ENCODE measurements at regions not wholly inside any gene's neighbourhood (a gene's known extent, or its start where the extent isn't known, plus 50 kb on each side); places are given as distances from the start of the nearest gene placed in this dataset.
"Not testable (repeated sequence)": the region's sequence is repeated elsewhere in the genome, so short reads cannot be mapped to it uniquely, and the experiment has no call there.

- TF ChIP-seq CTCF (IDR thresholded peaks at IDR 0.05; ENCODE audit: insufficient read depth in 1 of 2, low read depth in 1 of 2, low read length in 1 of 2, severe bottlenecking in 1 of 2, unreplicated experiment in 1 of 2) = no peak
- peaks cover 9% of the 10 kb centered on the region for H3K4me1 Mint-ChIP-seq (ENCODE audit: low read depth, unreplicated experiment)
- Histone ChIP-seq H3K9me3 (0 out of 2 replicates have a peak, but pooled peaks cover 5% of the 10 kb centered on the region), H3K27me3 (replicated peaks; ENCODE audit: control insufficient read depth, insufficient read depth, low read length) (no peaks in the 10 kb centered on the region), H3K36me3 (ENCODE audit: control insufficient read depth, insufficient read depth, low read length) (no peaks in the 10 kb centered on the region), H3K4me3 (ENCODE audit: low read depth, low read length) (no peak overlapping the region), H3K4me1 (peaks cover 19% of the 10 kb centered on the region)
- no peak overlapping the region for H3K4me3 Mint-ChIP-seq (ENCODE audit: unreplicated experiment)
- no peak for DNase-seq
- no TSS peak for BruUV-seq (replicated peaks)
- CTCF ChIA-PET = no interaction called here
- no peak overlapping the region for H3K27ac Mint-ChIP-seq (ENCODE audit: unreplicated experiment)
- intact Hi-C loops (cut with micrococcal nuclease; ENCODE audit: unreplicated experiment) = no loop called here
- H3K36me3 Mint-ChIP-seq (ENCODE audit: insufficient read depth, unreplicated experiment) = peaks cover 6% of the 10 kb centered on the region
- POLR2A ChIA-PET = no interaction called here
- no peaks in the 10 kb centered on the region for H3K27me3 Mint-ChIP-seq (ENCODE audit: insufficient read depth, unreplicated experiment)
- peaks cover 50% of the 10 kb centered on the region for H3K9me3 Mint-ChIP-seq (ENCODE audit: unreplicated experiment)
Measured at GRCh38 chr5:124986170-124986569, 239.7 kb upstream of the ZNF608 start.

GRCh38 chr5:124986667-124987066, 240.2 kb upstream of the ZNF608 start:
- H3K4me3 Mint-ChIP-seq (ENCODE audit: unreplicated experiment) = no peak overlapping the region
- DNase-seq = no peak
- H3K4me3 ChIP-seq (ENCODE audit: low read depth, low read length) = no peak overlapping the region
- peaks cover 9% of the 10 kb centered on the region for H3K4me1 Mint-ChIP-seq (ENCODE audit: low read depth, unreplicated experiment)
- peaks cover 50% of the 10 kb centered on the region for H3K9me3 Mint-ChIP-seq (ENCODE audit: unreplicated experiment)
- 0 out of 2 replicates have a peak, but pooled peaks cover 5% of the 10 kb centered on the region for H3K9me3 ChIP-seq
- ChIA-PET POLR2A (no interaction called here), CTCF (no interaction called here)
- intact Hi-C loops (cut with micrococcal nuclease; ENCODE audit: unreplicated experiment) = no loop called here
- H3K27me3 ChIP-seq (replicated peaks; ENCODE audit: control insufficient read depth, insufficient read depth, low read length) = no peaks in the 10 kb centered on the region
- peaks cover 16% of the 10 kb centered on the region for H3K4me1 ChIP-seq
- no peak for TF ChIP-seq CTCF (IDR thresholded peaks at IDR 0.05; ENCODE audit: insufficient read depth in 1 of 2, low read depth in 1 of 2, low read length in 1 of 2, severe bottlenecking in 1 of 2, unreplicated experiment in 1 of 2)
- no peaks in the 10 kb centered on the region for H3K36me3 ChIP-seq (ENCODE audit: control insufficient read depth, insufficient read depth, low read length)
- no peak overlapping the region for H3K27ac Mint-ChIP-seq (ENCODE audit: unreplicated experiment)
- no TSS peak for BruUV-seq (replicated peaks)
- no peaks in the 10 kb centered on the region for H3K27me3 Mint-ChIP-seq (ENCODE audit: insufficient read depth, unreplicated experiment)
- peaks cover 6% of the 10 kb centered on the region for H3K36me3 Mint-ChIP-seq (ENCODE audit: insufficient read depth, unreplicated experiment)

GRCh38 chr5:124987786-124988185, 241.3 kb upstream of the ZNF608 start:
- DNase-seq; H3K9me3 ChIP-seq; POLR2A ChIA-PET; H3K4me3 ChIP-seq (ENCODE audit: low read depth, low read length); H3K36me3 Mint-ChIP-seq (ENCODE audit: insufficient read depth, unreplicated experiment); H3K4me1 ChIP-seq; H3K27me3 Mint-ChIP-seq (ENCODE audit: insufficient read depth, unreplicated experiment); H3K4me3 Mint-ChIP-seq (ENCODE audit: unreplicated experiment); H3K27me3 ChIP-seq (replicated peaks; ENCODE audit: control insufficient read depth, insufficient read depth, low read length); H3K36me3 ChIP-seq (ENCODE audit: control insufficient read depth, insufficient read depth, low read length); BruUV-seq (replicated peaks); CTCF ChIA-PET; intact Hi-C loops (cut with micrococcal nuclease; ENCODE audit: unreplicated experiment); H3K4me1 Mint-ChIP-seq (ENCODE audit: low read depth, unreplicated experiment): not testable (repeated sequence)
- peak overlapping the region; percentile 45 for H3K27ac Mint-ChIP-seq (ENCODE audit: unreplicated experiment)
- H3K9me3 Mint-ChIP-seq (ENCODE audit: unreplicated experiment) = peaks cover 49% of the 10 kb centered on the region

GRCh38 chr5:124990723-124991122, 244.3 kb upstream of the ZNF608 start:
- POLR2A ChIA-PET = no interaction called here
- CTCF ChIA-PET = no interaction called here

More at GRCh38 chr5:124990723-124991122, 244.3 kb upstream of the ZNF608 start:
- Mint-ChIP-seq H3K27ac (ENCODE audit: unreplicated experiment) (no peak overlapping the region), H3K4me1 (ENCODE audit: low read depth, unreplicated experiment) (peaks cover under 1% of the 10 kb centered on the region), H3K27me3 (ENCODE audit: insufficient read depth, unreplicated experiment) (no peaks in the 10 kb centered on the region), H3K4me3 (ENCODE audit: unreplicated experiment) (no peak overlapping the region), H3K9me3 (ENCODE audit: unreplicated experiment) (peaks cover 27% of the 10 kb centered on the region), H3K36me3 (ENCODE audit: insufficient read depth, unreplicated experiment) (no peaks in the 10 kb centered on the region)
- BruUV-seq (replicated peaks) = no TSS peak
- Histone ChIP-seq H3K4me3 (ENCODE audit: low read depth, low read length) (no peak overlapping the region), H3K4me1 (peaks cover 25% of the 10 kb centered on the region), H3K27me3 (replicated peaks; ENCODE audit: control insufficient read depth, insufficient read depth, low read length) (no peaks in the 10 kb centered on the region), H3K36me3 (ENCODE audit: control insufficient read depth, insufficient read depth, low read length) (no peaks in the 10 kb centered on the region), H3K9me3 (0 out of 2 replicates have a peak, but pooled peaks cover 5% of the 10 kb centered on the region)
- no peak for DNase-seq
- no peak for TF ChIP-seq CTCF (IDR thresholded peaks at IDR 0.05; ENCODE audit: insufficient read depth in 1 of 2, low read depth in 1 of 2, low read length in 1 of 2, severe bottlenecking in 1 of 2, unreplicated experiment in 1 of 2)
- intact Hi-C loops (cut with micrococcal nuclease; ENCODE audit: unreplicated experiment) = no loop called here
